ENCODE measurements at regions not wholly inside any gene's neighbourhood (a gene's known extent, or its start where the extent isn't known, plus 50 kb on each side); places are given as distances from the start of the nearest gene placed in this dataset.

DNA sequence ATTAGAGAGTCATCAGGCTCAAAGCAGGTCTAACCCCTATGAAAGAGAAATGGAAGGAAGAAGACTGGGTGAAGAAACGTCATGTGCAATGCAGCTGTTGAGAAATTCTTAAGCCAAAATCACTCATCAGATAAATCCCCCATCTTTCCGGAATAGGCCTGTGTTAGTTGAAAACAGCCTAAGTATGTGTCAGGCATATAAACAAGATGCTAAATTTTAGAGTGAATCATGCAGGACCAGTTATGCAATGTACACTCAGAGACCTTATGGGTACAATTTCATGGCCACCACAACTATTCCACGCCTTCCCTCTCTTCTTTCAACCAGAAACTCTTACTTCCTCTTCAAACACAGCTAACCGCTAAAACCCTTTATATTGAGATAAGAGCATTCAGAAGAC is 717.7 kb upstream of the ATXN8OS start:
- TF ChIP-seq, protein P1, sequence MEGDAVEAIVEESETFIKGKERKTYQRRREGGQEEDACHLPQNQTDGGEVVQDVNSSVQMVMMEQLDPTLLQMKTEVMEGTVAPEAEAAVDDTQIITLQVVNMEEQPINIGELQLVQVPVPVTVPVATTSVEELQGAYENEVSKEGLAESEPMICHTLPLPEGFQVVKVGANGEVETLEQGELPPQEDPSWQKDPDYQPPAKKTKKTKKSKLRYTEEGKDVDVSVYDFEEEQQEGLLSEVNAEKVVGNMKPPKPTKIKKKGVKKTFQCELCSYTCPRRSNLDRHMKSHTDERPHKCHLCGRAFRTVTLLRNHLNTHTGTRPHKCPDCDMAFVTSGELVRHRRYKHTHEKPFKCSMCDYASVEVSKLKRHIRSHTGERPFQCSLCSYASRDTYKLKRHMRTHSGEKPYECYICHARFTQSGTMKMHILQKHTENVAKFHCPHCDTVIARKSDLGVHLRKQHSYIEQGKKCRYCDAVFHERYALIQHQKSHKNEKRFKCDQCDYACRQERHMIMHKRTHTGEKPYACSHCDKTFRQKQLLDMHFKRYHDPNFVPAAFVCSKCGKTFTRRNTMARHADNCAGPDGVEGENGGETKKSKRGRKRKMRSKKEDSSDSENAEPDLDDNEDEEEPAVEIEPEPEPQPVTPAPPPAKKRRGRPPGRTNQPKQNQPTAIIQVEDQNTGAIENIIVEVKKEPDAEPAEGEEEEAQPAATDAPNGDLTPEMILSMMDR (IDR thresholded peaks at IDR 0.05) = no peak
- no peak for TF ChIP-seq TCF7L2 (IDR thresholded peaks at IDR 0.05; ENCODE audit: low read depth, low read length)
- no peak for TF ChIP-seq POLR2AphosphoS5 (IDR thresholded peaks at IDR 0.05; ENCODE audit: low read depth, low read length)
- TF ChIP-seq, protein P2, sequence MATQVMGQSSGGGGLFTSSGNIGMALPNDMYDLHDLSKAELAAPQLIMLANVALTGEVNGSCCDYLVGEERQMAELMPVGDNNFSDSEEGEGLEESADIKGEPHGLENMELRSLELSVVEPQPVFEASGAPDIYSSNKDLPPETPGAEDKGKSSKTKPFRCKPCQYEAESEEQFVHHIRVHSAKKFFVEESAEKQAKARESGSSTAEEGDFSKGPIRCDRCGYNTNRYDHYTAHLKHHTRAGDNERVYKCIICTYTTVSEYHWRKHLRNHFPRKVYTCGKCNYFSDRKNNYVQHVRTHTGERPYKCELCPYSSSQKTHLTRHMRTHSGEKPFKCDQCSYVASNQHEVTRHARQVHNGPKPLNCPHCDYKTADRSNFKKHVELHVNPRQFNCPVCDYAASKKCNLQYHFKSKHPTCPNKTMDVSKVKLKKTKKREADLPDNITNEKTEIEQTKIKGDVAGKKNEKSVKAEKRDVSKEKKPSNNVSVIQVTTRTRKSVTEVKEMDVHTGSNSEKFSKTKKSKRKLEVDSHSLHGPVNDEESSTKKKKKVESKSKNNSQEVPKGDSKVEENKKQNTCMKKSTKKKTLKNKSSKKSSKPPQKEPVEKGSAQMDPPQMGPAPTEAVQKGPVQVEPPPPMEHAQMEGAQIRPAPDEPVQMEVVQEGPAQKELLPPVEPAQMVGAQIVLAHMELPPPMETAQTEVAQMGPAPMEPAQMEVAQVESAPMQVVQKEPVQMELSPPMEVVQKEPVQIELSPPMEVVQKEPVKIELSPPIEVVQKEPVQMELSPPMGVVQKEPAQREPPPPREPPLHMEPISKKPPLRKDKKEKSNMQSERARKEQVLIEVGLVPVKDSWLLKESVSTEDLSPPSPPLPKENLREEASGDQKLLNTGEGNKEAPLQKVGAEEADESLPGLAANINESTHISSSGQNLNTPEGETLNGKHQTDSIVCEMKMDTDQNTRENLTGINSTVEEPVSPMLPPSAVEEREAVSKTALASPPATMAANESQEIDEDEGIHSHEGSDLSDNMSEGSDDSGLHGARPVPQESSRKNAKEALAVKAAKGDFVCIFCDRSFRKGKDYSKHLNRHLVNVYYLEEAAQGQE (IDR thresholded peaks at IDR 0.05; ENCODE audit: insufficient read depth in 1 of 2, low read depth in 2 of 2, low read length in 1 of 2) = no peak
